GM23338 (cell line): ENCODE measurements at regions not wholly inside any gene's neighbourhood (a gene's known extent, or its start where the extent isn't known, plus 50 kb on each side); places are given as distances from the start of the nearest gene placed in this dataset.

Experiments used
- ATAC-seq: fragments of 200-7000 bp; cut with Tn5 transposase; 3 replicates; pipeline ENCODE4 v1.9.1; 2020
- DNase-seq: peaks from one replicate; pipeline ENCODE4 v3.0.0-alpha.2; 2015; ENCODE audit warnings: low spot score
- H2AFZ ChIP-seq: fragments of 200-600 bp; sonication (generic); 2 replicates; pipeline ENCODE4 v1.8.0; 2016; ENCODE audit warnings: antibody characterized with exemption, mild to moderate bottlenecking, moderate library complexity
- H3F3A ChIP-seq: fragments of 200-600 bp; sonication (generic); replicated peaks from 2 replicates; pipeline ENCODE4 v1.8.0; 2017; ENCODE audit warnings: antibody characterized with exemption, mixed run types, low read depth
- H3K27ac ChIP-seq: fragments of 200-600 bp; sonication (generic); 2 replicates; pipeline ENCODE4 v1.6.1; 2016; ENCODE audit warnings: low read depth
- H3K27me3 ChIP-seq: fragments of 200-600 bp; sonication (generic); 2 replicates; pipeline ENCODE4 v1.8.0; 2016; ENCODE audit warnings: mild to moderate bottlenecking, mixed run types, moderate library complexity; ENCODE audit not compliant: insufficient read depth
- H3K36me3 ChIP-seq: fragments of 200-600 bp; sonication (generic); 2 replicates; pipeline ENCODE4 v1.8.0; 2016; ENCODE audit warnings: mild to moderate bottlenecking; ENCODE audit not compliant: insufficient read depth
- H3K4me1 ChIP-seq: fragments of 200-600 bp; sonication (generic); 2 replicates; pipeline ENCODE4 v1.8.0; 2016; ENCODE audit warnings: mild to moderate bottlenecking, moderate library complexity; ENCODE audit not compliant: insufficient read depth
- H3K4me2 ChIP-seq: fragments of 200-600 bp; sonication (generic); 2 replicates; pipeline ENCODE4 v1.7.1; 2017; ENCODE audit warnings: mixed run types
- H3K4me3 ChIP-seq: fragments of 200-600 bp; sonication (generic); 2 replicates; pipeline ENCODE4 v1.6.1; 2016; ENCODE audit warnings: mixed run types
- H3K79me2 ChIP-seq: fragments of 200-600 bp; sonication (generic); replicated peaks from 2 replicates; pipeline ENCODE4 v1.8.0; 2017; ENCODE audit warnings: mild to moderate bottlenecking; ENCODE audit not compliant: insufficient read depth
- H3K9me2 ChIP-seq: fragments of 200-600 bp; sonication (generic); 2 replicates; pipeline ENCODE4 v1.8.0; 2017; ENCODE audit not compliant: insufficient read depth
- H4K20me1 ChIP-seq: fragments of 200-600 bp; sonication (generic); replicated peaks from 2 replicates; pipeline ENCODE4 v1.8.0; 2017; ENCODE audit warnings: mild to moderate bottlenecking; ENCODE audit not compliant: insufficient read depth
- H3K27ac Mint-ChIP-seq: 2 replicates; pipeline ENCODE4 v1.8.0; 2020; ENCODE audit warnings: inconsistent platforms, mild to moderate bottlenecking, moderate library complexity, mixed read lengths
- H3K27me3 Mint-ChIP-seq: 3 replicates; pipeline ENCODE4 v1.8.0; 2022; ENCODE audit warnings: low read depth, mild to moderate bottlenecking, moderate library complexity, mixed read lengths, inconsistent platforms; ENCODE audit not compliant: insufficient read depth, poor library complexity
- H3K36me3 Mint-ChIP-seq: 3 replicates; pipeline ENCODE4 v1.8.0; 2021; ENCODE audit warnings: low read depth, mild to moderate bottlenecking, inconsistent platforms, moderate library complexity, mixed read lengths
- H3K4me1 Mint-ChIP-seq: 3 replicates; pipeline ENCODE4 v1.8.0; 2020; ENCODE audit warnings: mild to moderate bottlenecking, inconsistent platforms, mixed read lengths
- H3K4me3 Mint-ChIP-seq: 3 replicates; pipeline ENCODE4 v1.8.0; 2021; ENCODE audit warnings: moderate library complexity, mild to moderate bottlenecking, inconsistent platforms, mixed read lengths
- H3K9me3 Mint-ChIP-seq: 3 replicates; pipeline ENCODE4 v1.8.0; 2020; ENCODE audit warnings: moderate library complexity, mild to moderate bottlenecking, inconsistent platforms, mixed read lengths
- CREB1 ChIP-seq: fragments of 250-450 bp; sonication (Bioruptor Pico); IDR thresholded peaks from 2 replicates; pipeline ENCODE4 v1.5.0; 2020; ENCODE audit warnings: low read depth, mild to moderate bottlenecking, moderate library complexity
- CTCF ChIP-seq, 2 experiments: fragments of 200-600 bp in 1 of 2; sonication (generic) in 1 of 2; conservative IDR thresholded peaks; 2 replicates each; pipeline versions ENCODE4 v1.5.1 to v1.6.1; 2016 to 2017; ENCODE audit warnings: antibody characterized with exemption in 2 of 2, low read depth in 2 of 2, mild to moderate bottlenecking in 2 of 2, moderate library complexity in 1 of 2
- ETS1 ChIP-seq: IDR thresholded peaks from 2 replicates; pipeline ENCODE4 v1.6.1; 2016; ENCODE audit warnings: antibody characterized with exemption
- EZH2 ChIP-seq: fragments of 200-600 bp; sonication (generic); IDR thresholded peaks from one replicate; pipeline ENCODE4 v1.8.0; 2017; ENCODE audit warnings: antibody characterized with exemption, mild to moderate bottlenecking, low read depth; ENCODE audit not compliant: unreplicated experiment
- EZH2phosphoT487 ChIP-seq: fragments of 200-600 bp; sonication (generic); IDR thresholded peaks from one replicate; pipeline ENCODE4 v1.8.1; 2018; ENCODE audit warnings: antibody characterized with exemption; ENCODE audit not compliant: unreplicated experiment
- JUNB ChIP-seq: IDR thresholded peaks from one replicate; pipeline ENCODE4 v1.6.1; 2016; ENCODE audit warnings: antibody characterized with exemption; ENCODE audit not compliant: unreplicated experiment
- NANOG ChIP-seq: IDR thresholded peaks from 2 replicates; pipeline ENCODE4 v1.6.1; 2016; ENCODE audit warnings: antibody characterized with exemption, borderline replicate concordance
- POLR2AphosphoS5 ChIP-seq: IDR thresholded peaks from 2 replicates; pipeline ENCODE4 v1.6.1; 2016; ENCODE audit warnings: antibody characterized with exemption, low read depth
- REST ChIP-seq: IDR thresholded peaks from one replicate; pipeline ENCODE4 v1.6.1; 2018; ENCODE audit warnings: antibody characterized with exemption; ENCODE audit not compliant: unreplicated experiment
- STAT1 ChIP-seq: IDR thresholded peaks from one replicate; pipeline ENCODE4 v1.6.1; 2016; ENCODE audit warnings: antibody characterized with exemption; ENCODE audit not compliant: unreplicated experiment
- ZNF114 ChIP-seq: fragments of 250-450 bp; sonication (Bioruptor Pico); IDR thresholded peaks from 2 replicates; pipeline ENCODE4 v1.5.0; 2020; ENCODE audit warnings: mild to moderate bottlenecking, moderate library complexity
- ZNF331 ChIP-seq: fragments of 250-450 bp; sonication (Bioruptor Pico); IDR thresholded peaks from 2 replicates; pipeline ENCODE4 v1.5.0; 2020; ENCODE audit warnings: low read depth, mild to moderate bottlenecking, moderate library complexity
- ZNF462 ChIP-seq: fragments of 250-450 bp; sonication (Bioruptor Pico); IDR thresholded peaks from 2 replicates; pipeline ENCODE4 v1.5.0; 2020; ENCODE audit warnings: mild to moderate bottlenecking, moderate library complexity

GRCh38 chr5:135194126-135194488 is 160.1 kb upstream of the PITX1 start:
- Histone ChIP-seq H2AFZ (no peak overlapping the region), H3K27ac (no peak overlapping the region), H3K27me3 (peaks cover 35% of the 10 kb centered on the region)

More at GRCh38 chr5:135194126-135194488, 160.1 kb upstream of the PITX1 start:
- Mint-ChIP-seq H3K4me1 (peaks cover 11% of the 10 kb centered on the region), H3K9me3 (no peaks in the 10 kb centered on the region; the same call in 2 of the 3 replicates), H3K36me3 (no peaks in the 10 kb centered on the region), H3K27ac (no peak overlapping the region), H3K27me3 (peaks cover 23% of the 10 kb centered on the region), H3K4me3 (no peak overlapping the region)
- H4K20me1 ChIP-seq = no peaks in the 10 kb centered on the region
- no peaks in the 10 kb centered on the region for H3K79me2 ChIP-seq
- no peaks in the 10 kb centered on the region for H3K36me3 ChIP-seq
- no peaks in the 10 kb centered on the region for H3F3A ChIP-seq
- TF ChIP-seq ZNF114 = no peak
- TF ChIP-seq ZNF462 = no peak
- TF ChIP-seq ETS1 = no peak
- no peak for TF ChIP-seq CTCF (conservative IDR thresholded peaks at IDR 0.05; ENCODE audit: low read depth in 2 of 2)
- TF ChIP-seq CREB1 = no peak
- no peak for TF ChIP-seq ZNF331 (CRISPR knock-in tag)
- TF ChIP-seq EZH2phosphoT487 = no peak
- TF ChIP-seq POLR2AphosphoS5 = no peak
- no peak for TF ChIP-seq REST
- no peak for TF ChIP-seq NANOG
- no peak for TF ChIP-seq STAT1
- no peak for TF ChIP-seq JUNB
- no peak for TF ChIP-seq EZH2
- H3K4me3 ChIP-seq = no peak overlapping the region
- peaks cover 5% of the 10 kb centered on the region; the same call in 1 of the 2 replicates for H3K4me1 ChIP-seq
- ATAC-seq (no peak), DNase-seq (no peak)
- no peak overlapping the region for H3K4me2 ChIP-seq
- H3K9me2 ChIP-seq = no peaks in the 10 kb centered on the region; the same call in 1 of the 2 replicates
